GM12878 (cell line): ENCODE measurements at regions not wholly inside any gene's neighbourhood (a gene's known extent, or its start where the extent isn't known, plus 50 kb on each side); places are given as distances from the start of the nearest gene placed in this dataset.

ENCODE experiments used
- ATAC-seq: fragments of 200-7000 bp; cut with Tn5 transposase; 3 replicates; pipeline ENCODE4 v1.9.1; 2020; ENCODE audit warnings: mild to moderate bottlenecking, moderate library complexity
- BruUV-seq: library from RNA; stranded (reverse); fragments of 400-500 nt; replicated peaks from 2 replicates; lab custom pipeline; 2021; lab: Mats Ljungman, UMichigan
- CTCF ChIA-PET: fragments of 300-600 bp; sonication (Branson Sonifier 250); formaldehyde crosslinking; extraction: SDS; loops from one replicate; lab custom pipeline; 2021; ENCODE audit warnings: inconsistent platforms; lab: Yijun Ruan, JAX
- POLR2A ChIA-PET: fragments of 350-600 bp; formaldehyde crosslinking; extraction: SDS; loops from one replicate; lab custom pipeline; 2021; ENCODE audit warnings: inconsistent platforms; lab: Charles Lee
- RAD21 ChIA-PET: fragments of 300-600 bp; sonication (Branson Sonifier 250); formaldehyde crosslinking; loops from one replicate; lab custom pipeline; 2023; ENCODE audit warnings: antibody characterized with exemption; ENCODE audit not compliant: unreplicated experiment; lab: Charles Lee
- SMC1A ChIA-PET: fragments of 300-600 bp; sonication (Branson Sonifier 250); formaldehyde crosslinking; loops from one replicate; lab custom pipeline; 2023; ENCODE audit not compliant: unreplicated experiment, uncharacterized antibody; lab: Charles Lee
- DNase-seq: peaks from one replicate; pipeline ENCODE4 v3.0.0-alpha.2; 2011; ENCODE audit warnings: low read depth, low spot score
- FAIRE-seq: peaks from 3 replicates; lab custom pipeline; 2011; peaks lifted over from hg19 to GRCh38; lab: Jason Lieb, UNC
- H2AFZ ChIP-seq: 2 replicates; pipeline ENCODE4 v1.6.0; 2011; ENCODE audit warnings: low read depth, low read length, control low read depth; ENCODE audit not compliant: control insufficient read depth
- H3K27ac ChIP-seq: 2 replicates; pipeline ENCODE4 v1.5.1; 2011; ENCODE audit warnings: control low read depth; ENCODE audit not compliant: control insufficient read depth, insufficient read depth
- H3K27me3 ChIP-seq, 2 experiments: replicated peaks in 1 of 2; 2 replicates each; pipeline versions ENCODE4 v1.6.0 to v1.6.1; 2011; ENCODE audit warnings: low read length in 1 of 2; ENCODE audit not compliant: control insufficient read depth in 2 of 2, insufficient read depth in 2 of 2
- H3K36me3 ChIP-seq, 2 experiments: 2 replicates each; pipeline ENCODE4 v1.5.1; 2011; ENCODE audit warnings: low read length in 1 of 2; ENCODE audit not compliant: control insufficient read depth in 2 of 2, insufficient read depth in 2 of 2
- H3K4me1 ChIP-seq: 2 replicates; pipeline ENCODE4 v1.6.1; 2011; ENCODE audit warnings: mild to moderate bottlenecking, low read length, moderate library complexity, mixed read lengths; ENCODE audit not compliant: control insufficient read depth, insufficient read depth
- H3K4me2 ChIP-seq: 2 replicates; pipeline ENCODE4 v1.6.0; 2011; ENCODE audit warnings: control low read depth; ENCODE audit not compliant: control insufficient read depth, insufficient read depth
- H3K4me3 ChIP-seq: fragments of 200-600 bp; sonication (generic); 2 replicates; pipeline ENCODE4 v1.5.1; 2016
- H3K79me2 ChIP-seq: 2 replicates; pipeline ENCODE4 v1.6.0; 2011; ENCODE audit warnings: low read length; ENCODE audit not compliant: control insufficient read depth, insufficient read depth
- H3K9ac ChIP-seq: 2 replicates; pipeline ENCODE4 v1.8.0; 2011; ENCODE audit warnings: low read length, control low read depth, mixed read lengths; ENCODE audit not compliant: control insufficient read depth, insufficient read depth
- H3K9me3 ChIP-seq: replicated peaks from 3 replicates; pipeline ENCODE4 v1.5.1; 2011; ENCODE audit warnings: mild to moderate bottlenecking, low read length; ENCODE audit not compliant: control insufficient read depth, insufficient read depth
- H4K20me1 ChIP-seq: 2 replicates; pipeline ENCODE4 v1.6.0; 2011; ENCODE audit not compliant: control insufficient read depth, insufficient read depth
- EGR1 ChIP-seq, 2 experiments: IDR thresholded peaks; 1 replicate in 1 of 2; 2 replicates in 1 of 2; pipeline ENCODE4 v1.6.1; 2011 to 2012; ENCODE audit warnings: low read depth in 2 of 2, low read length in 2 of 2, borderline replicate concordance in 1 of 2, mild to moderate bottlenecking in 1 of 2, moderate library complexity in 1 of 2
- KAT2A ChIP-seq: conservative IDR thresholded peaks from 2 replicates; pipeline ENCODE4 v1.6.1; 2011; ENCODE audit warnings: low read depth, low read length; ENCODE audit not compliant: control insufficient read depth
- WGBS: methylation state at CpG from one replicate; pipeline ENCODE4 v1.1.6; 2016; ENCODE audit warnings: low lambda C conversion rate; ENCODE audit not compliant: insufficient replicate concordance, insufficient coverage; ENCODE audit errors: missing lambda C conversion rate; 5-methylcytosine and 5-hydroxymethylcytosine counted together
- in situ Hi-C: fragments of 300-500 bp; cut with MboI; formaldehyde crosslinking; loops from 9 replicates; pipeline ENCODE4 v1.14.3; 2018; ENCODE audit warnings: mixed read lengths
- intact Hi-C: fragments of 100-400 bp; cut with micrococcal nuclease; formaldehyde crosslinking; loops from one replicate; pipeline ENCODE4 v1.14.2; 2022; ENCODE audit not compliant: unreplicated experiment
- TF ChIP-seq, protein P1 (sequence below): fragments of 450-650 bp; formaldehyde crosslinking; IDR thresholded peaks from 2 replicates; pipeline ENCODE4 v1.5.0; 2022; ENCODE audit warnings: mild to moderate bottlenecking, missing genetic modification characterization

DNA sequence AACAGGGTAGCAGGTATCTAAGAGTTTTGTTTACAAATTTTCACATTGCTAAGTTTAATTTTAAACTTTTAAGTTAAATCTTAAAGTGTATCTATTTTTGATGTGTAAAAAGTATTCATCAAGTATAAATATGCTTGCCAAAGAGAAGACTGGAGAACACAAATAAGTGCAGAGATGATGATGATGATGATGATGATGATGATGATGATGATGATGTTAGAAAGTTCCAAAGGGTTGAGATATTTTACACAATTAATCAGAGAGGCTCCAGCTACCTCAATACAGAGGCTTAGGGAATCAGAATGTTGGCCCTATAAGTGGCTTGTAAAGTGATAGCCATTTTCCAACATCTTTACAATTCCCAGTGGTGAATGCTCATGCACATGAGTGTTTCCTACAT, 209.0 kb upstream of the NPVF start (continued):
- TF ChIP-seq, protein P1, sequence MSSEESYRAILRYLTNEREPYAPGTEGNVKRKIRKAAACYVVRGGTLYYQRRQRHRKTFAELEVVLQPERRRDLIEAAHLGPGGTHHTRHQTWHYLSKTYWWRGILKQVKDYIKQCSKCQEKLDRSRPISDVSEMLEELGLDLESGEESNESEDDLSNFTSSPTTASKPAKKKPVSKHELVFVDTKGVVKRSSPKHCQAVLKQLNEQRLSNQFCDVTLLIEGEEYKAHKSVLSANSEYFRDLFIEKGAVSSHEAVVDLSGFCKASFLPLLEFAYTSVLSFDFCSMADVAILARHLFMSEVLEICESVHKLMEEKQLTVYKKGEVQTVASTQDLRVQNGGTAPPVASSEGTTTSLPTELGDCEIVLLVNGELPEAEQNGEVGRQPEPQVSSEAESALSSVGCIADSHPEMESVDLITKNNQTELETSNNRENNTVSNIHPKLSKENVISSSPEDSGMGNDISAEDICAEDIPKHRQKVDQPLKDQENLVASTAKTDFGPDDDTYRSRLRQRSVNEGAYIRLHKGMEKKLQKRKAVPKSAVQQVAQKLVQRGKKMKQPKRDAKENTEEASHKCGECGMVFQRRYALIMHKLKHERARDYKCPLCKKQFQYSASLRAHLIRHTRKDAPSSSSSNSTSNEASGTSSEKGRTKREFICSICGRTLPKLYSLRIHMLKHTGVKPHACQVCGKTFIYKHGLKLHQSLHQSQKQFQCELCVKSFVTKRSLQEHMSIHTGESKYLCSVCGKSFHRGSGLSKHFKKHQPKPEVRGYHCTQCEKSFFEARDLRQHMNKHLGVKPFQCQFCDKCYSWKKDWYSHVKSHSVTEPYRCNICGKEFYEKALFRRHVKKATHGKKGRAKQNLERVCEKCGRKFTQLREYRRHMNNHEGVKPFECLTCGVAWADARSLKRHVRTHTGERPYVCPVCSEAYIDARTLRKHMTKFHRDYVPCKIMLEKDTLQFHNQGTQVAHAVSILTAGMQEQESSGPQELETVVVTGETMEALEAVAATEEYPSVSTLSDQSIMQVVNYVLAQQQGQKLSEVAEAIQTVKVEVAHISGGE (CRISPR knock-in tag), result no peak
- no peak for TF ChIP-seq EGR1 (IDR thresholded peaks at IDR 0.05; ENCODE audit: borderline replicate concordance in 1 of 2, low read depth in 2 of 2, low read length in 2 of 2)

DNA sequence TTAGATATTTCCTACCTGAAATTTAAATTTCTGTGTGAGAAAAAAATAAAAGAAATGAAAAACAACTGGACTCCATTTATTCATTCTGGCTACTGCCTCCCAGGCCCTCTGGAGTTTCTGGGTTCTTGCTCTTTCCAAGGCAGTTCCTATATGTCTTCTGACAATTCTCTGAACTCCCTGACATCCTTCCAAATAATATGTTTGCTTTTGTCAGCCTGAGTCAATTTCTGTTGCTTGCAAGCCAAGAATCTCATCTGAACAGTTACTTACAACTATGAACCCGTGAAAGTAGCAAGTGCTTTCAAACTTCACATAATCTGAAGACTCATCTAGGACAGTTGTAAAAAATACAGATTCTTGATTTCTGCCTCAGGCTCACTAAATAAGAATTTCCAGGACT, 216.7 kb upstream of the NPVF start:
- SMC1A ChIA-PET, result interaction anchor here (0.8 kb wide), 1 partner anchor 35 kb away, joined by 4 read pairs; no protein-coding TSS in a partner anchor
- Histone ChIP-seq H3K79me2 (no peaks in the 10 kb centered on the region), H3K4me1 (no peaks in the 10 kb centered on the region), H4K20me1 (no peaks in the 10 kb centered on the region), H3K27ac (no peak overlapping the region), H3K4me3 (no peak overlapping the region), H3K9ac (no peak overlapping the region), H3K27me3 (no peaks in the 10 kb centered on the region), H2AFZ (no peak overlapping the region), H3K9me3 (no peaks in the 10 kb centered on the region; the same call in 2 of the 3 replicates), H3K36me3 (no peaks in the 10 kb centered on the region), H3K4me2 (no peak overlapping the region)
- DNase-seq (no peak), ATAC-seq (no peak), FAIRE-seq (no peak)
- in situ Hi-C loops, result no loop called here
- RAD21 ChIA-PET, result no interaction called here
- POLR2A ChIA-PET, result no interaction called here
- CTCF ChIA-PET, result no interaction called here
- WGBS, result 0% methylated on average over 1 of the region's 1 CpG
- intact Hi-C loops, result no loop called here
- no TSS peak for BruUV-seq
- no peak for TF ChIP-seq KAT2A
